ENCODE measurements at regions not wholly inside any gene's neighbourhood (a gene's known extent, or its start where the extent isn't known, plus 50 kb on each side); places are given as distances from the start of the nearest gene placed in this dataset.
"Not testable (repeated sequence)": the region's sequence is repeated elsewhere in the genome, so short reads cannot be mapped to it uniquely, and the experiment has no call there.

DNA sequence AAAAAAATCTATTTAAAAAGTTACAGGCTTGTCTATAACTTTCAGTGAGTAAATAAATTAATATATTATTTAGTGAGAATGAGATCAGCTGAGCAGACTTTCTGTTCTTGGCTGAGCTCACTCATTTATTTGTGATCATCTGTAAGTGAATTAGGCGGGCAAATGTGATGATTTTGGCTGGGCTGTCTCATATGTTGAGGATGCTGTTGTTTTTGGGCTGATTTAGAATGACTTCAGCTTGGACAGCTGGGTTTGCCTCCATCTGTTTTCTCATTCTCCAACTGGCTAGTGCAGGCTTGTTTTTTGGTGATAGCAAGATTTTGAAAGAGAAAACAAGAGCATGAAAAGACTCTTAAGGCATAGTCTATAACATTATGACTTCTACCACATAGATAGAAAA lies 475.8 kb upstream of the OLFM3 start:
- ATAC-seq (ENCODE audit: low FRiP score in 2 of 2) = no peak
- no peak for DNase-seq
- TF ChIP-seq POLR2A (IDR thresholded peaks at IDR 0.05) (no peak), CTCF (IDR thresholded peaks at IDR 0.05) (no peak), POLR2AphosphoS5 (IDR thresholded peaks at IDR 0.05) (no peak), EP300 (IDR thresholded peaks at IDR 0.05) (no peak)
- Histone ChIP-seq H3K36me3 (no peaks in the 10 kb centered on the region), H3K4me1 (no peaks in the 10 kb centered on the region), H3K27me3 (no peaks in the 10 kb centered on the region), H3K27ac (no peak overlapping the region), H3K4me3 (no peak overlapping the region), H3K9me3 (no peaks in the 10 kb centered on the region)
- WGBS, 2 donors = 75 to 78% methylated on average over 1 of the region's 1 CpG

GRCh38 chr1:102470767-102471166 lies 474.0 kb upstream of the OLFM3 start:
- ATAC-seq (ENCODE audit: low FRiP score in 2 of 2) = no peak

GRCh38 chr1:102466487-102466886 lies 469.8 kb upstream of the OLFM3 start:
- no peak for TF ChIP-seq POLR2AphosphoS5 (IDR thresholded peaks at IDR 0.05)
- TF ChIP-seq CTCF (IDR thresholded peaks at IDR 0.05) = no peak
- H3K4me3 ChIP-seq = no peak overlapping the region
- H3K4me1 ChIP-seq = no peaks in the 10 kb centered on the region
- no peak for ATAC-seq (ENCODE audit: low FRiP score in 2 of 2)
- H3K27ac ChIP-seq = no peak overlapping the region
- H3K9me3 ChIP-seq = no peaks in the 10 kb centered on the region
- H3K36me3 ChIP-seq = no peaks in the 10 kb centered on the region
- WGBS, 2 donors = 96 to 100% methylated on average over 1 of the region's 1 CpG
- no peak for DNase-seq
- H3K27me3 ChIP-seq = no peaks in the 10 kb centered on the region

More at GRCh38 chr1:102470767-102471166, 474.0 kb upstream of the OLFM3 start:
- Histone ChIP-seq H3K27me3 (no peaks in the 10 kb centered on the region), H3K4me1 (no peaks in the 10 kb centered on the region), H3K36me3 (no peaks in the 10 kb centered on the region), H3K9me3 (no peaks in the 10 kb centered on the region), H3K27ac (no peak overlapping the region), H3K4me3 (no peak overlapping the region)
- WGBS, 2 donors = 70 to 79% methylated on average over 2 of the region's 2 CpGs
- no peak for TF ChIP-seq CTCF (IDR thresholded peaks at IDR 0.05)
- TF ChIP-seq POLR2A (IDR thresholded peaks at IDR 0.05) = no peak
- no peak for TF ChIP-seq EP300 (IDR thresholded peaks at IDR 0.05)
- no peak for TF ChIP-seq POLR2AphosphoS5 (IDR thresholded peaks at IDR 0.05)
- no peak for DNase-seq

DNA sequence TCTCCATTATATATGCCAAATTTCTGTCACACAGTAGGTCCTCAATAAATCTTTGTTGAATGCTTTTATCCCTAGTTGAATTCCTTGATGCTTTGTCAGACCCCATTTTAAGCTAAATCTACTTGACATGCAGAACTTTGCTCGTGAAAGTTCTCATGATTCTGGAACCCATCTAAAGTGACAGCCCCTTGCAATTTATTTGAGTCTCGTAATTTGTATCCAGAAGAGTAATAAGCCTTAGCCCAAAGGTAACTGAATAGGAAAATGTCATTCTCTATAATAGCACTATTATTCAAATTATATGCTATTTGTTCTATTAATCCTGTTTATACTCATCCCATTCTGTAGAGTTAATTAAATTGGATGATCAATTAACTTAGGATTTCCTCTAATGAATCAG lies 466.6 kb upstream of the OLFM3 start:
- H3K9me3 ChIP-seq = no peaks in the 10 kb centered on the region
- no peaks in the 10 kb centered on the region for H3K4me1 ChIP-seq
- TF ChIP-seq CTCF (IDR thresholded peaks at IDR 0.05) = no peak
- no peak for ATAC-seq (ENCODE audit: low FRiP score in 2 of 2)
- no peak overlapping the region for H3K27ac ChIP-seq
- no peaks in the 10 kb centered on the region for H3K27me3 ChIP-seq
- DNase-seq = no peak
- WGBS, 2 donors = 65 to 75% methylated on average over 2 of the region's 2 CpGs
- no peak overlapping the region for H3K4me3 ChIP-seq
- no peaks in the 10 kb centered on the region for H3K36me3 ChIP-seq

DNA sequence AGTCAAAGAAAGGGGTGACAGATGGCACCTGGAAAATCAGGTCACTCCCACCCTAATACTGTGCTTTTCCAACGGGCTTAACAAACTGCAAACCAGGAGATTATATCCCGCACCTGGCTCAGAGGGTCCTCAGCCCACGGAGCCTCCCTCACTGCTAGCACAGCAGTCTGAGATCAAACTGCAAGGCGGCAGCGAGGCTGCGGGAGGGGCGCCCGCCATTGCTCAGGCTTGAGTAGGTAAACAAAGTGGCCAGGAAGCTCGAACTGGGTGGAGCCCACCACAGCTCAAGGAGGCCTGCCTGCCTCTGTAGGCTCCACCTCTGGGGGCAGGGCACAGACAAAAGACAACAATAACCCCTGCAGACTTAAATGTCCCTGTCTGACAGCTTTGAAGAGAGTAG lies 445.6 kb upstream of the OLFM3 start:
- ATAC-seq (ENCODE audit: low FRiP score in 2 of 2); H3K4me3 ChIP-seq; H3K27me3 ChIP-seq; H3K27ac ChIP-seq; H3K36me3 ChIP-seq; H3K4me1 ChIP-seq: not testable (repeated sequence)
- peaks cover 0 to 13% (median 0%) of the 10 kb centered on the region in 4 donors for H3K9me3 ChIP-seq
- WGBS, 2 donors = 87 to 90% methylated on average over 9 of the region's 9 CpGs
- peak in 1 of 2 donors; percentile 69 for DNase-seq

DNA sequence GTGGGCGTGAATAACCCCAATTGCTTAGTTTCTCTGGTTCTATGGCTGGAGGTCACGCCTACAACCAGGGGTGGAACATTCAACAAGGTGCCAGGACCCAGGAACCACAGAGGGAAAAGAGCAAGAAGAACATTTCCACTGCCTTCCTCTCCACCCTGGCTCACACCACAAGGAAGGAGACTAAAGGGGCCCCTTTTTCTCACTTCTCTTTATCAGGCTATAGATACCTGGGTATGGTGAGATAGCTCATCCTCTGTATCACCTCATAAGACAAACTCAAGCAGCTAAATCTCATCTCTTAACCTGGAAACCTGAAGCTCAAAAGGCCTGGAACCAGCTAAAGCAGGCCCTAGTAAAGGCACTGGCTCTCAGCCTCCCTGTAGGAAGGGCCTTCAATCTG lies 438.8 kb upstream of the OLFM3 start:
- no peak for ATAC-seq (ENCODE audit: low FRiP score in 2 of 2)
- no peak for DNase-seq
- no peaks in the 10 kb centered on the region for H3K36me3 ChIP-seq
- H3K27me3 ChIP-seq = no peaks in the 10 kb centered on the region
- H3K4me3 ChIP-seq = no peak overlapping the region
- no peak overlapping the region for H3K27ac ChIP-seq
- no peak for TF ChIP-seq CTCF (IDR thresholded peaks at IDR 0.05)
- no peak for TF ChIP-seq POLR2A (IDR thresholded peaks at IDR 0.05)
- TF ChIP-seq EP300 (IDR thresholded peaks at IDR 0.05) = no peak
- no peak for TF ChIP-seq POLR2AphosphoS5 (IDR thresholded peaks at IDR 0.05)
- no peaks in the 10 kb centered on the region for H3K9me3 ChIP-seq
- 81% methylated on average over 2 of the region's 2 CpGs for whole genome bisulfite sequencing, 2 donors
- no peaks in the 10 kb centered on the region for H3K4me1 ChIP-seq
